ENCODE measurements at regions not wholly inside any gene's neighbourhood (a gene's known extent, or its start where the extent isn't known, plus 50 kb on each side); places are given as distances from the start of the nearest gene placed in this dataset.

- Histone ChIP-seq H3K9ac (ENCODE audit: low read depth, low read length, poor library complexity) (no peak overlapping the region), H2BK5ac (ENCODE audit: low read length) (no peak overlapping the region), H2BK12ac (ENCODE audit: low read length) (no peak overlapping the region), H3K27ac (replicated peaks; ENCODE audit: low read length) (no peak overlapping the region), H3K14ac (ENCODE audit: low read length) (no peak overlapping the region), H3K4me1 (ENCODE audit: control insufficient read depth in 2 of 2, insufficient read depth in 1 of 2, low read depth in 1 of 2, low read length in 2 of 2) (no peaks in the 10 kb centered on the region), H2AK5ac (ENCODE audit: low read depth, low read length) (no peak overlapping the region), H2AFZ (ENCODE audit: low read length) (no peak overlapping the region), H3K4me3 (ENCODE audit: low read length in 2 of 2) (no peak overlapping the region), H2BK15ac (ENCODE audit: low read length) (no peak overlapping the region), H3K4ac (ENCODE audit: low read length) (no peak overlapping the region), H3K4me2 (ENCODE audit: insufficient read depth, low read length, poor library complexity, severe bottlenecking) (no peak overlapping the region), H4K91ac (ENCODE audit: low read depth, low read length, poor library complexity) (no peak overlapping the region), H3K18ac (ENCODE audit: low read length) (no peak overlapping the region), H4K8ac (ENCODE audit: low read depth, low read length) (no peak overlapping the region), H3K23ac (ENCODE audit: low read depth, low read length, poor library complexity) (no peak overlapping the region), H3K36me3 (replicated peaks in 1 of 2; ENCODE audit: control insufficient read depth in 2 of 2, insufficient read depth in 2 of 2, low read length in 2 of 2) (no peaks in the 10 kb centered on the region), H3K79me1 (ENCODE audit: low read depth, low read length) (no peaks in the 10 kb centered on the region), H3K27me3 (ENCODE audit: control insufficient read depth in 3 of 3, insufficient read depth in 3 of 3, low read depth in 1 of 3, low read length in 3 of 3) (no peaks in the 10 kb centered on the region), H3K9me3 (replicated peaks in 1 of 2; ENCODE audit: control insufficient read depth in 2 of 2, insufficient read depth in 1 of 2, low read depth in 1 of 2, low read length in 2 of 2) (peaks cover 0 to 2% of the 10 kb centered on the region in 2 donors), H2BK120ac (ENCODE audit: low read depth, low read length) (no peak overlapping the region)
- no CpG with 5 or more reads among the region's 1 CpG for WGBS, 2 donors (ENCODE audit: extremely low coverage in 2 of 2, insufficient read length in 2 of 2, insufficient replicate concordance in 1 of 2)
- no peak for DNase-seq (ENCODE audit: low spot score)
Observed at GRCh38 chr4:75422998-75423397, 91.2 kb downstream of the RCHY1 start.

- no peak overlapping the region for H3K14ac ChIP-seq (ENCODE audit: low read length)
- no peak overlapping the region for H3K18ac ChIP-seq (ENCODE audit: low read length)
- no peak overlapping the region for H3K4me3 ChIP-seq (ENCODE audit: low read length in 2 of 2)
- H3K79me1 ChIP-seq (ENCODE audit: low read depth, low read length): no peaks in the 10 kb centered on the region
- H2BK15ac ChIP-seq (ENCODE audit: low read length): no peak overlapping the region
- H2BK5ac ChIP-seq (ENCODE audit: low read length): no peak overlapping the region
- H3K9ac ChIP-seq (ENCODE audit: low read depth, low read length, poor library complexity): no peak overlapping the region
- no CpG with 5 or more reads among the region's 2 CpGs for WGBS, 2 donors (ENCODE audit: extremely low coverage in 2 of 2, insufficient read length in 2 of 2, insufficient replicate concordance in 1 of 2)
- no peaks in the 10 kb centered on the region for H3K4me1 ChIP-seq (ENCODE audit: control insufficient read depth in 2 of 2, insufficient read depth in 1 of 2, low read depth in 1 of 2, low read length in 2 of 2)
- H3K36me3 ChIP-seq (replicated peaks in 1 of 2; ENCODE audit: control insufficient read depth in 2 of 2, insufficient read depth in 2 of 2, low read length in 2 of 2): no peaks in the 10 kb centered on the region
- H3K23ac ChIP-seq (ENCODE audit: low read depth, low read length, poor library complexity): no peak overlapping the region
- H3K4ac ChIP-seq (ENCODE audit: low read length): no peak overlapping the region
- no peak overlapping the region for H2AFZ ChIP-seq (ENCODE audit: low read length)
- no peaks in the 10 kb centered on the region for H3K27me3 ChIP-seq (ENCODE audit: control insufficient read depth in 3 of 3, insufficient read depth in 3 of 3, low read depth in 1 of 3, low read length in 3 of 3)
- no peak overlapping the region for H2BK120ac ChIP-seq (ENCODE audit: low read depth, low read length)
- H3K9me3 ChIP-seq (replicated peaks in 1 of 2; ENCODE audit: control insufficient read depth in 2 of 2, insufficient read depth in 1 of 2, low read depth in 1 of 2, low read length in 2 of 2): no peaks in the 10 kb centered on the region
- DNase-seq (ENCODE audit: low spot score): no peak
- no peak overlapping the region for H2AK5ac ChIP-seq (ENCODE audit: low read depth, low read length)
- no peak overlapping the region for H2BK12ac ChIP-seq (ENCODE audit: low read length)
- no peak overlapping the region for H3K4me2 ChIP-seq (ENCODE audit: insufficient read depth, low read length, poor library complexity, severe bottlenecking)
- no peak overlapping the region for H4K91ac ChIP-seq (ENCODE audit: low read depth, low read length, poor library complexity)
- no peak overlapping the region for H4K8ac ChIP-seq (ENCODE audit: low read depth, low read length)
- H3K27ac ChIP-seq (replicated peaks; ENCODE audit: low read length): no peak overlapping the region
Observed at GRCh38 chr4:75412746-75413145, 101.5 kb downstream of the RCHY1 start.

- Histone ChIP-seq H3K23ac (ENCODE audit: low read depth, low read length, poor library complexity) (no peak overlapping the region), H3K4ac (ENCODE audit: low read length) (no peak overlapping the region), H3K18ac (ENCODE audit: low read length) (no peak overlapping the region), H2BK12ac (ENCODE audit: low read length) (no peak overlapping the region), H3K4me3 (ENCODE audit: low read length in 2 of 2) (no peak overlapping the region), H2BK5ac (ENCODE audit: low read length) (no peak overlapping the region), H2AFZ (ENCODE audit: low read length) (no peak overlapping the region), H2AK5ac (ENCODE audit: low read depth, low read length) (no peak overlapping the region), H3K4me2 (ENCODE audit: insufficient read depth, low read length, poor library complexity, severe bottlenecking) (no peak overlapping the region), H3K79me1 (ENCODE audit: low read depth, low read length) (no peaks in the 10 kb centered on the region), H3K27me3 (ENCODE audit: control insufficient read depth in 3 of 3, insufficient read depth in 3 of 3, low read depth in 1 of 3, low read length in 3 of 3) (peaks cover 0 to 6% (median 0%) of the 10 kb centered on the region in 3 experiments), H2BK120ac (ENCODE audit: low read depth, low read length) (no peak overlapping the region), H3K14ac (ENCODE audit: low read length) (no peak overlapping the region), H3K4me1 (ENCODE audit: control insufficient read depth in 2 of 2, insufficient read depth in 1 of 2, low read depth in 1 of 2, low read length in 2 of 2) (no peaks in the 10 kb centered on the region), H3K36me3 (replicated peaks in 1 of 2; ENCODE audit: control insufficient read depth in 2 of 2, insufficient read depth in 2 of 2, low read length in 2 of 2) (no peaks in the 10 kb centered on the region), H2BK15ac (ENCODE audit: low read length) (no peak overlapping the region), H3K27ac (replicated peaks; ENCODE audit: low read length) (no peak overlapping the region), H4K91ac (ENCODE audit: low read depth, low read length, poor library complexity) (no peak overlapping the region), H3K9me3 (replicated peaks in 1 of 2; ENCODE audit: control insufficient read depth in 2 of 2, insufficient read depth in 1 of 2, low read depth in 1 of 2, low read length in 2 of 2) (no peaks in the 10 kb centered on the region), H4K8ac (ENCODE audit: low read depth, low read length) (no peak overlapping the region), H3K9ac (ENCODE audit: low read depth, low read length, poor library complexity) (no peak overlapping the region)
- no peak for DNase-seq (ENCODE audit: low spot score)
- WGBS, 2 donors (ENCODE audit: extremely low coverage in 2 of 2, insufficient read length in 2 of 2, insufficient replicate concordance in 1 of 2): no CpG with 5 or more reads among the region's 4 CpGs
Observed at GRCh38 chr4:75398501-75398900, 115.7 kb downstream of the RCHY1 start.

GRCh38 chr4:75391489-75392166 lies 122.6 kb downstream of the RCHY1 start:
- H3K9me3 ChIP-seq (replicated peaks in 1 of 2; ENCODE audit: control insufficient read depth in 2 of 2, insufficient read depth in 1 of 2, low read depth in 1 of 2, low read length in 2 of 2): no peaks in the 10 kb centered on the region
- no peak overlapping the region for H2BK120ac ChIP-seq (ENCODE audit: low read depth, low read length)
- peaks cover 2 to 5% of the 10 kb centered on the region in 2 donors for H3K4me1 ChIP-seq (ENCODE audit: control insufficient read depth in 2 of 2, insufficient read depth in 1 of 2, low read depth in 1 of 2, low read length in 2 of 2)
- no peak overlapping the region for H2AFZ ChIP-seq (ENCODE audit: low read length)
- no peak overlapping the region for H3K14ac ChIP-seq (ENCODE audit: low read length)
- no peak overlapping the region for H4K91ac ChIP-seq (ENCODE audit: low read depth, low read length, poor library complexity)
- no CpG with 5 or more reads among the region's 1 CpG for WGBS, 2 donors (ENCODE audit: extremely low coverage in 2 of 2, insufficient read length in 2 of 2, insufficient replicate concordance in 1 of 2)
- H3K36me3 ChIP-seq (replicated peaks in 1 of 2; ENCODE audit: control insufficient read depth in 2 of 2, insufficient read depth in 2 of 2, low read length in 2 of 2): no peaks in the 10 kb centered on the region
- no peak overlapping the region for H2BK12ac ChIP-seq (ENCODE audit: low read length)
- peaks cover 0 to 11% (median 0%) of the 10 kb centered on the region in 3 experiments for H3K27me3 ChIP-seq (ENCODE audit: control insufficient read depth in 3 of 3, insufficient read depth in 3 of 3, low read depth in 1 of 3, low read length in 3 of 3)
- H3K4me3 ChIP-seq (ENCODE audit: low read length in 2 of 2): no peak overlapping the region
- no peaks in the 10 kb centered on the region for H3K79me1 ChIP-seq (ENCODE audit: low read depth, low read length)
- H3K9ac ChIP-seq (ENCODE audit: low read depth, low read length, poor library complexity): no peak overlapping the region
- H4K8ac ChIP-seq (ENCODE audit: low read depth, low read length): no peak overlapping the region
- no peak overlapping the region for H3K4me2 ChIP-seq (ENCODE audit: insufficient read depth, low read length, poor library complexity, severe bottlenecking)
- no peak overlapping the region for H2BK15ac ChIP-seq (ENCODE audit: low read length)
- no peak for DNase-seq (ENCODE audit: low spot score)
- H3K27ac ChIP-seq (replicated peaks; ENCODE audit: low read length): no peak overlapping the region
- H2AK5ac ChIP-seq (ENCODE audit: low read depth, low read length): no peak overlapping the region
- no peak overlapping the region for H3K4ac ChIP-seq (ENCODE audit: low read length)
- no peak overlapping the region for H3K23ac ChIP-seq (ENCODE audit: low read depth, low read length, poor library complexity)
- H2BK5ac ChIP-seq (ENCODE audit: low read length): no peak overlapping the region
- no peak overlapping the region for H3K18ac ChIP-seq (ENCODE audit: low read length)
